IMR-90 (cell line): ENCODE measurements at regions not wholly inside any gene's neighbourhood (a gene's known extent, or its start where the extent isn't known, plus 50 kb on each side); places are given as distances from the start of the nearest gene placed in this dataset.

Experiments
- ATAC-seq: fragments of 200-7000 bp; cut with Tn5 transposase; 2 replicates; pipeline ENCODE4 v1.9.1; 2020; ENCODE audit warnings: low read depth, mild to moderate bottlenecking, moderate library complexity
- BruUV-seq: library from RNA; stranded (reverse); fragments of 400-500 nt; replicated peaks from 2 replicates; lab custom pipeline; 2021; lab: Mats Ljungman, UMichigan
- CTCF ChIA-PET: fragments of 300-600 bp; formaldehyde crosslinking; extraction: SDS; loops from one replicate; lab custom pipeline; 2021; ENCODE audit warnings: antibody characterized with exemption; lab: Yijun Ruan, JAX
- POLR2A ChIA-PET: fragments of 300-600 bp; sonication (Branson Sonifier 250); formaldehyde crosslinking; loops from one replicate; lab custom pipeline; 2022; ENCODE audit warnings: antibody characterized with exemption; ENCODE audit not compliant: unreplicated experiment; lab: Charles Lee
- DNase-seq: peaks from one replicate; pipeline ENCODE4 v3.0.0; 2013
- H2AFZ ChIP-seq: replicated peaks from 2 replicates; pipeline ENCODE3; 2013; ENCODE audit warnings: low read length, mild to moderate bottlenecking; ENCODE audit not compliant: poor library complexity
- H2AK5ac ChIP-seq: 2 replicates; pipeline ENCODE4 v1.6.1; 2013; ENCODE audit warnings: low read depth, low read length, inconsistent platforms
- H2AK9ac ChIP-seq: replicated peaks from 2 replicates; pipeline ENCODE3; 2013; ENCODE audit warnings: mild to moderate bottlenecking, low read depth, low read length, moderate library complexity; ENCODE audit not compliant: poor library complexity
- H2BK120ac ChIP-seq: 2 replicates; pipeline ENCODE4 v1.6.1; 2013; ENCODE audit warnings: low read depth, low read length, inconsistent platforms
- H2BK15ac ChIP-seq: 3 replicates; pipeline ENCODE4 v1.6.1; 2013; ENCODE audit warnings: low read depth, low read length, inconsistent platforms
- H2BK20ac ChIP-seq: 2 replicates; pipeline ENCODE4 v1.6.1; 2013; ENCODE audit warnings: low read depth, mild to moderate bottlenecking, inconsistent platforms, low read length, moderate library complexity
- H2BK5ac ChIP-seq: 2 replicates; pipeline ENCODE4 v1.6.1; 2013; ENCODE audit warnings: mild to moderate bottlenecking, low read depth, low read length, inconsistent platforms; ENCODE audit not compliant: poor library complexity, severe bottlenecking
- H3K14ac ChIP-seq: replicated peaks from 2 replicates; pipeline ENCODE4 v1.6.1; 2013; ENCODE audit warnings: low read depth, low read length, inconsistent platforms
- H3K18ac ChIP-seq: 2 replicates; pipeline ENCODE4 v1.6.1; 2013; ENCODE audit warnings: low read depth, low read length, control low read depth
- H3K23ac ChIP-seq: 2 replicates; pipeline ENCODE4 v1.6.1; 2013; ENCODE audit warnings: low read depth, low read length, inconsistent platforms
- H3K27ac ChIP-seq: 2 replicates; pipeline ENCODE4 v1.5.1; 2013; ENCODE audit warnings: mild to moderate bottlenecking, control low read depth, low read length; ENCODE audit not compliant: insufficient read depth
- H3K27me3 ChIP-seq: 2 replicates; pipeline ENCODE4 v1.6.1; 2013; ENCODE audit warnings: low read length; ENCODE audit not compliant: control insufficient read depth, insufficient read depth
- H3K36me3 ChIP-seq: 2 replicates; pipeline ENCODE4 v1.6.1; 2013; ENCODE audit warnings: low read length, mixed read lengths; ENCODE audit not compliant: control insufficient read depth, insufficient read depth
- H3K4ac ChIP-seq: 2 replicates; pipeline ENCODE4 v1.6.1; 2013; ENCODE audit warnings: low read depth, low read length, inconsistent platforms
- H3K4me1 ChIP-seq: 2 replicates; pipeline ENCODE4 v1.6.1; 2013; ENCODE audit warnings: low read length, mixed read lengths; ENCODE audit not compliant: control insufficient read depth, insufficient read depth
- H3K4me2 ChIP-seq: 2 replicates; pipeline ENCODE4 v1.6.1; 2013; ENCODE audit warnings: low read depth, mild to moderate bottlenecking, control low read depth, low read length, moderate library complexity
- H3K4me3 ChIP-seq: 2 replicates; pipeline ENCODE4 v1.5.1; 2013; ENCODE audit warnings: low read depth, mild to moderate bottlenecking, control low read depth, low read length, moderate library complexity; ENCODE audit not compliant: insufficient read depth
- H3K56ac ChIP-seq: 2 replicates; pipeline ENCODE4 v1.6.1; 2013; ENCODE audit warnings: low read length, inconsistent platforms; ENCODE audit not compliant: insufficient read depth; ENCODE audit errors: extremely low read depth
- H3K79me1 ChIP-seq, 2 experiments: 2 replicates each; pipeline ENCODE4 v1.6.1; 2013; ENCODE audit warnings: low read length in 2 of 2, inconsistent platforms in 1 of 2, low read depth in 1 of 2
- H3K9ac ChIP-seq: 2 replicates; pipeline ENCODE4 v1.6.1; 2013; ENCODE audit warnings: low read depth, low read length, control low read depth
- H3K9me1 ChIP-seq: 2 replicates; pipeline ENCODE4 v1.6.1; 2013; ENCODE audit warnings: low read length, inconsistent platforms; ENCODE audit not compliant: insufficient read depth
- H3K9me3 ChIP-seq: 2 replicates; pipeline ENCODE4 v1.6.1; 2013; ENCODE audit warnings: low read length; ENCODE audit not compliant: control insufficient read depth, insufficient read depth
- H4K20me1 ChIP-seq: 2 replicates; pipeline ENCODE4 v1.6.1; 2013; ENCODE audit warnings: low read length, inconsistent platforms; ENCODE audit not compliant: insufficient read depth
- H4K5ac ChIP-seq: 2 replicates; pipeline ENCODE4 v1.6.1; 2013; ENCODE audit warnings: mild to moderate bottlenecking, low read depth, low read length, control low read depth
- H4K8ac ChIP-seq, 2 experiments: 2 replicates each; pipeline ENCODE4 v1.6.1; 2013; ENCODE audit warnings: low read depth in 2 of 2, low read length in 2 of 2, control low read depth in 1 of 2, inconsistent platforms in 1 of 2
- H4K91ac ChIP-seq: 2 replicates; pipeline ENCODE4 v1.6.1; 2013; ENCODE audit warnings: low read depth, low read length, inconsistent platforms; ENCODE audit not compliant: insufficient read depth
- BHLHE40 ChIP-seq: fragments of 150-350 bp; IDR thresholded peaks from 2 replicates; pipeline ENCODE4 v1.6.1; 2016; ENCODE audit warnings: mild to moderate bottlenecking, low read depth, low read length
- FOS ChIP-seq: fragments of 150-350 bp; IDR thresholded peaks from 2 replicates; pipeline ENCODE4 v1.6.1; 2016; ENCODE audit warnings: low read depth, low read length
- RAD21 ChIP-seq: IDR thresholded peaks from 2 replicates; pipeline ENCODE4 v1.6.1; 2012; ENCODE audit warnings: low read length, improper control_type of control experiment
- RFX5 ChIP-seq: IDR thresholded peaks from 2 replicates; pipeline ENCODE4 v1.8.0; 2012; ENCODE audit warnings: low read depth, mild to moderate bottlenecking, low read length, moderate library complexity
- WGBS, 2 experiments: methylation state at CpG; one replicate each; pipeline versions ENCODE4 v1.1.5 to v1.1.7; 2013; ENCODE audit warnings: missing lambda C conversion rate in 2 of 2; ENCODE audit not compliant: insufficient read length in 1 of 2; ENCODE audit errors: extremely low coverage in 2 of 2; 5-methylcytosine and 5-hydroxymethylcytosine counted together
- dilution Hi-C: fragments of 300-500 bp; cut with HindIII; formaldehyde crosslinking; loops from one replicate; pipeline ENCODE4 v1.14.3; 2018; ENCODE audit warnings: low sequenced_read_pairs; ENCODE audit not compliant: unreplicated experiment
- in situ Hi-C: fragments of 300-500 bp; cut with MboI; formaldehyde crosslinking; loops from 3 replicates; pipeline ENCODE4 v1.14.3; 2019; ENCODE audit warnings: low sequenced_read_pairs, inconsistent platforms, mixed read lengths
- intact Hi-C: fragments of 100-400 bp; cut with micrococcal nuclease; formaldehyde crosslinking; loops from 2 replicates; pipeline ENCODE4 v1.10.0; 2022

GRCh38 chr2:120944575-120944974, 208.9 kb downstream of the GLI2 start:
- H2BK120ac ChIP-seq, result no peak overlapping the region
- H4K91ac ChIP-seq, result no peak overlapping the region
- peaks cover 55% of the 10 kb centered on the region for H3K9me1 ChIP-seq
- CTCF ChIA-PET, result no interaction called here
- no peak overlapping the region for H3K4me3 ChIP-seq
- no peak overlapping the region for H2BK20ac ChIP-seq
- H3K27me3 ChIP-seq, result no peaks in the 10 kb centered on the region
- no peak overlapping the region for H3K56ac ChIP-seq
- H3K18ac ChIP-seq, result no peak overlapping the region
- no peak overlapping the region for H3K23ac ChIP-seq
- no TSS peak for BruUV-seq
- H3K14ac ChIP-seq, result 0 out of 2 replicates have a peak overlapping the region, but pooled peaks have one; percentile 19
- H3K36me3 ChIP-seq, result peaks cover 14% of the 10 kb centered on the region
- dilution Hi-C loops, result no loop called here
- DNase-seq, result no peak
- H2BK5ac ChIP-seq, result peak overlapping the region; percentile 1
- H3K4me2 ChIP-seq, result no peak overlapping the region
- ATAC-seq, result no peak
- POLR2A ChIA-PET, result no interaction called here
- in situ Hi-C loops, result no loop called here
- peak overlapping the region in 1 of 2 experiments; percentile 29; a peak in 2 of 4 replicates for H4K8ac ChIP-seq
- TF ChIP-seq FOS (no peak), BHLHE40 (no peak), RAD21 (no peak), RFX5 (no peak)
- no peak overlapping the region for H3K27ac ChIP-seq
- no peak overlapping the region for H4K5ac ChIP-seq
- no peak overlapping the region for H2AK5ac ChIP-seq
- peaks cover 69 to 100% of the 10 kb centered on the region in 2 experiments for H3K79me1 ChIP-seq
- 86% methylated on average over 4 of the region's 8 CpGs; no CpG with 5 or more reads in 1 of the 2 experiments for WGBS, 2 experiments
- peak overlapping the region; percentile 73; the same call in 1 of the 2 replicates for H3K4ac ChIP-seq
- peaks cover 39% of the 10 kb centered on the region for H4K20me1 ChIP-seq
- intact Hi-C loops, result no loop called here
- H3K9me3 ChIP-seq, result no peaks in the 10 kb centered on the region
- H2AK9ac ChIP-seq, result peak overlapping the region; percentile 6
- peaks cover 27% of the 10 kb centered on the region for H3K4me1 ChIP-seq
- no peak overlapping the region for H3K9ac ChIP-seq
- H2BK15ac ChIP-seq, result no peak overlapping the region
- no peak overlapping the region for H2AFZ ChIP-seq
